HG02798 (cell line): ENCODE measurements at regions not wholly inside any gene's neighbourhood (a gene's known extent, or its start where the extent isn't known, plus 50 kb on each side); places are given as distances from the start of the nearest gene placed in this dataset.

Source experiments
- ATAC-seq: cut with Tn5 transposase; IDR thresholded peaks from one replicate; pipeline ENCODE4 v1.9.1; 2021; ENCODE audit warnings: mild to moderate bottlenecking; ENCODE audit not compliant: unreplicated experiment, poor library complexity

DNA sequence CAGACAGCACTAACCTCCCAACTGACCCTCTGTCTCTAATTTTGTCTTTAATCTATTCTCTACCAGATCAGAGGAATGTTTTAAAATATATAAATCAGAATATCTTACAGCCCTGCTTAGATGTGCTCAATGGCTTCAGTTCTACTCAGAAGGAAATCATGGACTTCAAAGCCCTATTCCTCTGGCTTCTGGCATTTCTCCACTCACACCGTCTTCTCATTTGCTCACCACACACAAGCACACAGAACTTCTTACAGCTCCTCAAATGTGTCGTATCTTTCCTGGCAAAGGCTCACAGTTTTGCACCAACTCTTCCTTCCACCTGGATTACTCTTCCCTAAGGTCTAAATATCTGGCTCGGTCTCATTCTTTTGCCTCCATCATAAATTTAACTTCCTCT is 71.6 kb upstream of the NUDT7 start:
- ATAC-seq, result no peak

DNA sequence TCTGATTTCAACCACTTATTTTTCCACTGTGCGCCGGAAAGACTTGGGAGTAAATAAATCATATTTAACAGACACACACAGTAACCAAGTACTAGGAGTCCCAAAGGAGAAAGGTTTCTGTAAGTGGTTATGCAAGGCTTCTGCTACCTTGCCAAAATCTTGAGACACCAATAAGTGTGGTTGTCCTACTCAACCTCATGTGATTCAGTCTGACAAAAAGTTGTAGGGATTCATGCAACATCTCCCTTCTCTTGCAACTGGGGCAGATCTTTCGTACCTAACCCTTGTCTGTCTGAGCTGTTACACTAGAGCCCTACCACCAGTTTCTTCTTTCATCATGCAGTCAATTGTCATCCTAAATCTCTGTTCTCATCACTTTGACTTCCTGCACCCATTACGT is 69.9 kb upstream of the NUDT7 start:
- no peak for ATAC-seq

DNA sequence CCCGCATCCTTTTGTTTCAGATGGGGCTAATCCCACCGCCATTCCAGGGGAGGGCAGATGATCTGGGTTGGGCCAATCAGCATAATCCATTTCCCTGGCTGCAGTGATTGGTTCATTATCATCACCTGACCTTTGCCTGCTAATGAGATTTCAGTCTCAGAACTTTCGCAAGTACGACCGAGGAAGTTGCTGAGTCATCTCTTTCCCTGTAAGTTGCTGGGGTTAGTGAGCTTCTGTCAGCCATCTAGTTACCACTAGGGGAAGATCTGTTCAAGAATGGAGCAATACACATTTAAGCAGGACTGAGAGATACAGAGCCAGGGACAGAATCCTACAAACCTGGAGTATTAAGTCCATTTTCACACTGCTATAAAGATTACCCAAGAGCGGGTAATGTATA is 65.3 kb upstream of the NUDT7 start:
- ATAC-seq, result no peak

DNA sequence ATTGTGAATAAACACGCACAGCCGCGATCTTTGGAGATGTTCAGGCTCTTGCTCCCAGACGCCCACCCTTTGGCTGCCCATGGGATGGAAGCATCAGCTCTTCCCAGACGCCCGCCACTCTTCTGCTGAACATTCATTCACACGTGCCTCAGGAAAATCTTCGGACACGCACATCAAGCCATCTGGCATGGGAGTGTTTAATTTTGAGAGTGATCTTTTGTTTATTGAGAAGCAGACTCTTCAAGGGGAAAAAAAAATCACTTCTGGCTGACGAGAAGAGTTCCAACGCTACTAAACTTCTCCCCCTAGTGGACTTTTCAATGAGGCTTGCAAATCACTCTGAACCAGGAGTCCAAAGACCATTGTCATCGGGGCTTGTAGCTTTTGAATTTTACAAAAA is 62.0 kb upstream of the NUDT7 start:
- ATAC-seq, result no peak

DNA sequence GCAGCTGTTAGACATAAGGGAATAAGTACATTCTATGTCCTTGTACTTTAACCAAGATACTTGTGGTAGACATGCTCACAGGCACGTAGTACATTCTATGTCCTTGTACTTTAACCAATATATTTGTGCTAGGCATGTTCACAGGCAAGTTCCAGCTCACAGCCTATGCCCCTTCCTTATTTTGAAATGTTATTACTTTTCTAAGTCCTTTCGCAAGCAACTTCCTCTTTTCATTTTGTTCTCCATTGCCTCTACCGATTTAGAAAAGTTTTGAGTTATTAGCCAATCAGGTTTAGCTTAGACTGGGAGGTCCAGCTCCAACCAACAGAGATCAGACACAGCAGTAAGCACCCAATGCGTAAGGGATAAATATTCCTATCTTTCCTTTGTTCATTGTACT is 60.1 kb upstream of the NUDT7 start:
- no peak for ATAC-seq

DNA sequence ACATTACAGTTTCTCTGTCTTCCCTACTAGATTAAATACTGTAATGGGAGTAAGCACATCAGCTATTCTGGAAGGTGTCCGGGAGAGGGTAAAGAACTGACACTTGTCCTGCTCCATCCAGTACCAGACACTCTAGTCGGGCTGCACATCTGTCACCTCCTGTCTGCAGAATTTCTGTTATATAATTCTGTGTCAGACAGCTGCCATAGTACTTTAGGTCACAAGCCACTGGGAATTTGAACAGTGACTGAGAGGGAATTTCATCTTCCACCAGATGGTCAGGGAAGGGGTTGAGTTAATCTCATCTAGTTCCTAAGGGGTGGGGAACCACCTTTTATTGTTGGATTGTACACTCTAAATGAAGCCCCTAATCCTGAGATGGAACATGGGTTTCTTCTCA is 58.6 kb upstream of the NUDT7 start:
- ATAC-seq, result no peak

DNA sequence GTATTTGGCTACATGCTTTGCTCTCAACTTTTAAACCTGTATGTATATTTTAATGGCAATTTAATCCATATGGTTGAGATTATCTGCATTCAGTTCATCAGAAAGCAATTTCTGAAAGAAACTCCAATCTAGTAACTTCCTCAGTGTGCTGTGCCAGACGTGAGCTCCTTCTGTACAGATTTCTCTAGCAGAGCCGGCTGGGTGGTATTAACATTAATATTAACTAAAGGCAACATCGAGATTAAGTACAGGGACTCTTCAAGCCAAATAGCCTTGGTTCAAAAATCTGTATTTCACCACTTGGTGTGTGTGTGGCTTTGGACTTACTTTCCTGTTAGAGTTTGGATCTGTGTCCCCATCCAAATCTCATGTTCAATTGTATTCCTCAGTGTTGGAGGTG is 55.5 kb upstream of the NUDT7 start:
- no peak for ATAC-seq

DNA sequence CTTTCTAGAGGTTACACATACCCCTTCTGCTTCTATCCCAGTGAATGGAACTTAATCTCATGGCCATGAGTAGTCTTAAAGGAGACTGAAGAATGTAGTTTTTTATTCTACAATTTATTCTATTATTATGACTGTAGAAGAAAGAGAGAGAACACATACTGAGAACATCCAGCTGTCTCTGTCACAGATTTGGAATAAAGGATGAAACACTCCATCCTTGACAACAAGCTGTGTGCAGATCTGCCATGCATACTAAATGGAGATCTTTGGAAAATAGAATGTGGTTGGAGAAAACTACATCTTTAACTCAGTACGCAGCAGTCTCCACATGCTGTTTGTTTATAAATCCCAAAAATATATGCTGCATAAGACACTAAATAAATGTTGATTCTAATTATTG is 54.1 kb upstream of the NUDT7 start:
- no peak for ATAC-seq

DNA sequence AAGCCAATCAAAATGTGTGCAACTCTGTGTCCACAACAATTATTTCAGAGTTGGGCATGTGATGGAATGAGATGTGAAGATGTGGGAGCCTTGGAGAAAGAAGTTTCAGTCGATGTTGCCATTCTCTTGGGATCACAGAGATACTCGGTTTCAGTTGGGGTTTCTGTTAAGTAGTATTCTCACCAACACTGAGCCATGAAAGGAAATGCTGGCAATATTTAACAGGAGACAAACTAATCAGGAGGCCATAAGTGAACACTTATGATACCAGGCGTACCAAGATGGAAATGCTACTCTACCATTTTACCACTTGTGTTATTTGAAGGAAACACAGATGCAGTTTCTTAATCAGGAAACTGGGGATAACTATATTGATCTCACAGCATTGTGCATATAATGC is 53.3 kb upstream of the NUDT7 start:
- no peak for ATAC-seq
